ENCODE measurements at regions not wholly inside any gene's neighbourhood (a gene's known extent, or its start where the extent isn't known, plus 50 kb on each side); places are given as distances from the start of the nearest gene placed in this dataset.
"Not testable (repeated sequence)": the region's sequence is repeated elsewhere in the genome, so short reads cannot be mapped to it uniquely, and the experiment has no call there.

- POLR2A ChIA-PET (ENCODE audit: partially characterized antibody); H3K27me3 Mint-ChIP-seq; DNase-seq; H3K27ac Mint-ChIP-seq; H3K4me1 Mint-ChIP-seq; H3K9me3 ChIP-seq (ENCODE audit: control insufficient read depth in 1 of 2, low read length in 2 of 2); H3K36me3 ChIP-seq (ENCODE audit: insufficient read depth, low read length); CTCF ChIA-PET (ENCODE audit: partially characterized antibody); H3K4me1 ChIP-seq (ENCODE audit: insufficient read depth, low read length); H3K36me3 Mint-ChIP-seq; H3K4me3 ChIP-seq (ENCODE audit: low read length in 2 of 2); H3K27ac ChIP-seq (ENCODE audit: low read depth, low read length); H3K27me3 ChIP-seq (ENCODE audit: insufficient read depth, low read length); intact Hi-C loops (cut with micrococcal nuclease); H3K9me3 Mint-ChIP-seq; H3K4me3 Mint-ChIP-seq: not testable (repeated sequence)
These were observed 168.7 kb upstream of the SOX14 start for GRCh38 chr3:137595415-137595814.

- DNase-seq: no peak
- H3K4me3 Mint-ChIP-seq: no peak overlapping the region
- H3K4me1 ChIP-seq (ENCODE audit: insufficient read depth, low read length): no peaks in the 10 kb centered on the region
- H3K9me3 Mint-ChIP-seq: peaks cover 0 to 2% (median 0%) of the 10 kb centered on the region in 8 donors
- H3K27ac ChIP-seq (ENCODE audit: low read depth, low read length): no peak overlapping the region
- intact Hi-C loops (cut with micrococcal nuclease): no loop called here
- POLR2A ChIA-PET (ENCODE audit: partially characterized antibody): no interaction called here
- CTCF ChIA-PET (ENCODE audit: partially characterized antibody): no interaction called here
- no peaks in the 10 kb centered on the region for H3K36me3 ChIP-seq (ENCODE audit: insufficient read depth, low read length)
- H3K4me1 Mint-ChIP-seq: no peaks in the 10 kb centered on the region
- H3K27ac Mint-ChIP-seq: no peak overlapping the region
- no peak overlapping the region for H3K4me3 ChIP-seq (ENCODE audit: low read length in 2 of 2)
- H3K9me3 ChIP-seq (ENCODE audit: control insufficient read depth in 1 of 2, low read length in 2 of 2): no peaks in the 10 kb centered on the region
- H3K27me3 Mint-ChIP-seq: no peaks in the 10 kb centered on the region
- no peaks in the 10 kb centered on the region for H3K27me3 ChIP-seq (ENCODE audit: insufficient read depth, low read length)
- no peaks in the 10 kb centered on the region for H3K36me3 Mint-ChIP-seq
These were observed 153.4 kb upstream of the SOX14 start for GRCh38 chr3:137610723-137611122.

DNA sequence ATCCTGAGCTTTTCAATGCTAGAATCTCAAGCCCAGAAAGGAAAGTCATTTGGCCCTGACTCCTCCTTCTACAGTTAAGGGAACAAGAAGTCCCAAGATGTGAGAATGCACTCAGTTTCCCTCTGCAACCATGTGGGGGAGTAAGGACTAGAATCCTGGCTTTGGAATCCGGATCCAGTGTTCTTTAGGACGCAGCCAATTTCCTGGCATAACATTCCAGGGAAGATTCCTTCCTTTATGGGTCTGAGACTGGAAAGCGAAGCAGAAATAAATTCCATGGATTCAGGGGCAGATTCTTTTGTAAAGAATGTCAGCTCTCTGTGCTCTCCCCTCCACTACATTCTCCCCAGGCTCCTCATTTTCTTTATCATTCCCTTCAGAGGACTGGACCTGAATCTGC lies 151.8 kb upstream of the SOX14 start:
- Histone ChIP-seq H3K27me3 (ENCODE audit: insufficient read depth, low read length) (no peaks in the 10 kb centered on the region), H3K4me1 (ENCODE audit: insufficient read depth, low read length) (no peaks in the 10 kb centered on the region), H3K4me3 (ENCODE audit: low read length in 2 of 2) (no peak overlapping the region), H3K36me3 (ENCODE audit: insufficient read depth, low read length) (no peaks in the 10 kb centered on the region), H3K27ac (ENCODE audit: low read depth, low read length) (no peak overlapping the region), H3K9me3 (ENCODE audit: control insufficient read depth in 1 of 2, low read length in 2 of 2) (no peaks in the 10 kb centered on the region)
- Mint-ChIP-seq H3K4me3 (no peak overlapping the region), H3K9me3 (peaks cover 0 to 2% (median under 1%) of the 10 kb centered on the region in 8 donors), H3K4me1 (no peaks in the 10 kb centered on the region), H3K27ac (no peak overlapping the region), H3K36me3 (no peaks in the 10 kb centered on the region), H3K27me3 (no peaks in the 10 kb centered on the region)
- DNase-seq: no peak
- POLR2A ChIA-PET (ENCODE audit: partially characterized antibody): no interaction called here
- intact Hi-C loops (cut with micrococcal nuclease): no loop called here
- CTCF ChIA-PET (ENCODE audit: partially characterized antibody): no interaction called here

- no peaks in the 10 kb centered on the region for H3K36me3 ChIP-seq (ENCODE audit: insufficient read depth, low read length)
- H3K27me3 ChIP-seq (ENCODE audit: insufficient read depth, low read length): no peaks in the 10 kb centered on the region
- H3K9me3 ChIP-seq (ENCODE audit: control insufficient read depth in 1 of 2, low read length in 2 of 2): no peaks in the 10 kb centered on the region
- intact Hi-C loops (cut with micrococcal nuclease): no loop called here
- H3K36me3 Mint-ChIP-seq: no peaks in the 10 kb centered on the region
- no peak overlapping the region for H3K4me3 Mint-ChIP-seq
- H3K27ac Mint-ChIP-seq: no peak overlapping the region
- DNase-seq: no peak
- H3K4me1 ChIP-seq (ENCODE audit: insufficient read depth, low read length): no peaks in the 10 kb centered on the region
- H3K4me3 ChIP-seq (ENCODE audit: low read length in 2 of 2): no peak overlapping the region
- no peaks in the 10 kb centered on the region for H3K4me1 Mint-ChIP-seq
- CTCF ChIA-PET (ENCODE audit: partially characterized antibody): no interaction called here
- no peaks in the 10 kb centered on the region for H3K27me3 Mint-ChIP-seq
- no peak overlapping the region for H3K27ac ChIP-seq (ENCODE audit: low read depth, low read length)
- POLR2A ChIA-PET (ENCODE audit: partially characterized antibody): no interaction called here
- H3K9me3 Mint-ChIP-seq: peaks cover 0 to 10% (median 2%) of the 10 kb centered on the region in 8 donors
These were observed 148.3 kb upstream of the SOX14 start for GRCh38 chr3:137615659-137616418.

DNA sequence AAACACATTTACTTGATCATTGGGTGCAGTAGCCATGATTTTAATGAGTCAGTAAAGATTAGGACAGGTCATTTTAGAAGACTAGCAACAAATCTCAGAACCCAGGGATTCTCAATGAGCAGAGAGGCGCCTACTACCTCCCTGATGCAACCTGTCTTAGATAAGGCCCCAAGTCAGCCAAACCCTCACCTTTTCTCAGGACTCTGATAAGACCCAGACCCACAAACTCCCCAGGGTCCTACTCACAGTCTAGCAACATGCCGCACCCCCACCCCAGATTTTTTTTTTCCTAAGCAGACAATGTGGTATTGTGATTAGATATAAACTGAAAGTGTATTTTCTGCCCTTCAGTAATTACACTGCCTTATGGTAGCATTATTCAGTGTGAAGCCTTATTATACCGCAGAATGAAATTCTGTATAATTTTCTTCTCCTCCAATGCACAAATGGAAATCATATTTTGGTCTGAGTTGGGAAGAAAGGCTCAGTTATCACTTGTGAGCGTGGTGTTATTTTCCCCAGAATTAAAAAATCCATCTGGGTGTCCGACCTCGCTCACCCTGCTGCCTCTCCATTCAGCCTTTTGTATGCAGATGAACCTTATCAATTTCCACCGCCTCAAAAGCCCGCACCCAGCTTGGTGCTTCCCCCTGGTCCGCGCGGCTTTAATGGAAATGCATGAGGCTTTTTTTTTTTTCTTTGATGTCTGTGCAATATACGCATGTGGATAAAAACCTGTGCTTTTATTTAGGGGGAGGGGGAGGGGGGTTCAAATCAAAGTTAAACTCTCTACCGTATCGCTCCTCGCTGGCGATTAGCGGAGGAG lies 122.0 kb upstream of the SOX14 start:
- intact Hi-C loops (cut with micrococcal nuclease): no loop called here

GRCh38 chr3:137642831-137643230 lies 121.3 kb upstream of the SOX14 start:
- Histone ChIP-seq H3K27me3 (ENCODE audit: insufficient read depth, low read length) (no peaks in the 10 kb centered on the region), H3K27ac (ENCODE audit: low read depth, low read length) (no peak overlapping the region), H3K4me1 (ENCODE audit: insufficient read depth, low read length) (no peaks in the 10 kb centered on the region), H3K4me3 (ENCODE audit: low read length in 2 of 2) (no peak overlapping the region), H3K9me3 (ENCODE audit: control insufficient read depth in 1 of 2, low read length in 2 of 2) (no peaks in the 10 kb centered on the region), H3K36me3 (ENCODE audit: insufficient read depth, low read length) (no peaks in the 10 kb centered on the region)
- H3K27me3 Mint-ChIP-seq: peaks cover 0 to 3% of the 10 kb centered on the region in 2 donors
- no peak overlapping the region for H3K4me3 Mint-ChIP-seq
- H3K36me3 Mint-ChIP-seq: no peaks in the 10 kb centered on the region
- H3K9me3 Mint-ChIP-seq: peaks cover 0 to 13% (median 6%) of the 10 kb centered on the region in 8 donors
- intact Hi-C loops (cut with micrococcal nuclease): no loop called here
- DNase-seq: no peak
- no peaks in the 10 kb centered on the region for H3K4me1 Mint-ChIP-seq
- no peak overlapping the region for H3K27ac Mint-ChIP-seq
- ChIA-PET CTCF (ENCODE audit: partially characterized antibody) (no interaction called here), POLR2A (ENCODE audit: partially characterized antibody) (no interaction called here)

More for the DNA sequence above, 122.0 kb upstream of the SOX14 start:
- peaks cover 0 to 13% (median 6%) of the 10 kb centered on the region in 8 donors for H3K9me3 Mint-ChIP-seq
- ChIA-PET POLR2A (ENCODE audit: partially characterized antibody) (no interaction called here), CTCF (ENCODE audit: partially characterized antibody) (no interaction called here)
- no peaks in the 10 kb centered on the region for H3K4me1 Mint-ChIP-seq
- no peaks in the 10 kb centered on the region for H3K4me1 ChIP-seq (ENCODE audit: insufficient read depth, low read length)
- no peak overlapping the region for H3K4me3 ChIP-seq (ENCODE audit: low read length in 2 of 2)
- no peak for DNase-seq
- no peak overlapping the region for H3K4me3 Mint-ChIP-seq
- no peaks in the 10 kb centered on the region for H3K36me3 Mint-ChIP-seq
- no peak overlapping the region for H3K27ac ChIP-seq (ENCODE audit: low read depth, low read length)
- H3K27me3 ChIP-seq (ENCODE audit: insufficient read depth, low read length): no peaks in the 10 kb centered on the region
- peaks cover 0 to 3% of the 10 kb centered on the region in 2 donors for H3K27me3 Mint-ChIP-seq
- H3K36me3 ChIP-seq (ENCODE audit: insufficient read depth, low read length): no peaks in the 10 kb centered on the region
- H3K27ac Mint-ChIP-seq: no peak overlapping the region
- no peaks in the 10 kb centered on the region for H3K9me3 ChIP-seq (ENCODE audit: control insufficient read depth in 1 of 2, low read length in 2 of 2)

DNA sequence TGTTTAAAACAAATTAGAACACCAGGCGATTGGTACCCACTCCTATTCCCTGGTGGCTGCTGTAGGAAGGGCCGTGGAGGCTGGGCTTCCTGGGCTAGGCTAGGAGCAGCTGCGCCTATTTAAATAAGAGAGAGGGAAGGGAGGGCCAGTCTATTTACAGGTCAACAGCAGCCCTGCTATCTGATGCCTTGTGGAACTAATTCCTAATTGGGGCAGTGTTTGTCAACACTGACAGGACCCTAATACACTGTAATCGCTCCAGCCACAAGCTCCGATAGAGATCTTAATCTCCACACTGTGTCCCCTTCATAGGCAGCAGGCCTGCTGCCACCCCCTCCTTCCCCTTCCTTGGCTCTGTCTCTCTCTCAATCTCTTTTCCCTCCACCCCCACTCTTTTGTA lies 116.9 kb upstream of the SOX14 start:
- intact Hi-C loops (cut with micrococcal nuclease): no loop called here
- no peak overlapping the region for H3K27ac ChIP-seq (ENCODE audit: low read depth, low read length)
- Mint-ChIP-seq H3K27me3 (peaks cover 3 to 4% of the 10 kb centered on the region in 2 donors), H3K36me3 (no peaks in the 10 kb centered on the region), H3K27ac (no peak overlapping the region), H3K4me3 (no peak overlapping the region), H3K4me1 (no peaks in the 10 kb centered on the region), H3K9me3 (peaks cover 0 to 17% (median 3%) of the 10 kb centered on the region in 8 donors)
- no peaks in the 10 kb centered on the region for H3K9me3 ChIP-seq (ENCODE audit: control insufficient read depth in 1 of 2, low read length in 2 of 2)
- DNase-seq: no peak
- H3K27me3 ChIP-seq (ENCODE audit: insufficient read depth, low read length): no peaks in the 10 kb centered on the region
- no peaks in the 10 kb centered on the region for H3K36me3 ChIP-seq (ENCODE audit: insufficient read depth, low read length)
- no peaks in the 10 kb centered on the region for H3K4me1 ChIP-seq (ENCODE audit: insufficient read depth, low read length)
- CTCF ChIA-PET (ENCODE audit: partially characterized antibody): no interaction called here
- no peak overlapping the region for H3K4me3 ChIP-seq (ENCODE audit: low read length in 2 of 2)
- POLR2A ChIA-PET (ENCODE audit: partially characterized antibody): no interaction called here

Measured in CD4-positive, alpha-beta memory T cell (primary cell).